GM12878 (cell line): ENCODE measurements at regions not wholly inside any gene's neighbourhood (a gene's known extent, or its start where the extent isn't known, plus 50 kb on each side); places are given as distances from the start of the nearest gene placed in this dataset.

Source experiments
- ATAC-seq: fragments of 200-7000 bp; cut with Tn5 transposase; 3 replicates; pipeline ENCODE4 v1.9.1; 2020; ENCODE audit warnings: mild to moderate bottlenecking, moderate library complexity
- BruUV-seq: library from RNA; stranded (reverse); fragments of 400-500 nt; replicated peaks from 2 replicates; lab custom pipeline; 2021; lab: Mats Ljungman, UMichigan
- CTCF ChIA-PET: fragments of 300-600 bp; sonication (Branson Sonifier 250); formaldehyde crosslinking; extraction: SDS; loops from one replicate; lab custom pipeline; 2021; ENCODE audit warnings: inconsistent platforms; lab: Yijun Ruan, JAX
- POLR2A ChIA-PET: fragments of 350-600 bp; formaldehyde crosslinking; extraction: SDS; loops from one replicate; lab custom pipeline; 2021; ENCODE audit warnings: inconsistent platforms; lab: Charles Lee
- RAD21 ChIA-PET: fragments of 300-600 bp; sonication (Branson Sonifier 250); formaldehyde crosslinking; loops from one replicate; lab custom pipeline; 2023; ENCODE audit warnings: antibody characterized with exemption; ENCODE audit not compliant: unreplicated experiment; lab: Charles Lee
- SMC1A ChIA-PET: fragments of 300-600 bp; sonication (Branson Sonifier 250); formaldehyde crosslinking; loops from one replicate; lab custom pipeline; 2023; ENCODE audit not compliant: unreplicated experiment, uncharacterized antibody; lab: Charles Lee
- DNase-seq: peaks from one replicate; pipeline ENCODE4 v3.0.0-alpha.2; 2011; ENCODE audit warnings: low read depth, low spot score
- FAIRE-seq: peaks from 3 replicates; lab custom pipeline; 2011; peaks lifted over from hg19 to GRCh38; lab: Jason Lieb, UNC
- H2AFZ ChIP-seq: 2 replicates; pipeline ENCODE4 v1.6.0; 2011; ENCODE audit warnings: low read depth, low read length, control low read depth; ENCODE audit not compliant: control insufficient read depth
- H3K27ac ChIP-seq: 2 replicates; pipeline ENCODE4 v1.5.1; 2011; ENCODE audit warnings: control low read depth; ENCODE audit not compliant: control insufficient read depth, insufficient read depth
- H3K27me3 ChIP-seq, 2 experiments: replicated peaks in 1 of 2; 2 replicates each; pipeline versions ENCODE4 v1.6.0 to v1.6.1; 2011; ENCODE audit warnings: low read length in 1 of 2; ENCODE audit not compliant: control insufficient read depth in 2 of 2, insufficient read depth in 2 of 2
- H3K36me3 ChIP-seq, 2 experiments: 2 replicates each; pipeline ENCODE4 v1.5.1; 2011; ENCODE audit warnings: low read length in 1 of 2; ENCODE audit not compliant: control insufficient read depth in 2 of 2, insufficient read depth in 2 of 2
- H3K4me1 ChIP-seq: 2 replicates; pipeline ENCODE4 v1.6.1; 2011; ENCODE audit warnings: mild to moderate bottlenecking, low read length, moderate library complexity, mixed read lengths; ENCODE audit not compliant: control insufficient read depth, insufficient read depth
- H3K4me2 ChIP-seq: 2 replicates; pipeline ENCODE4 v1.6.0; 2011; ENCODE audit warnings: control low read depth; ENCODE audit not compliant: control insufficient read depth, insufficient read depth
- H3K4me3 ChIP-seq: fragments of 200-600 bp; sonication (generic); 2 replicates; pipeline ENCODE4 v1.5.1; 2016
- H3K79me2 ChIP-seq: 2 replicates; pipeline ENCODE4 v1.6.0; 2011; ENCODE audit warnings: low read length; ENCODE audit not compliant: control insufficient read depth, insufficient read depth
- H3K9ac ChIP-seq: 2 replicates; pipeline ENCODE4 v1.8.0; 2011; ENCODE audit warnings: low read length, control low read depth, mixed read lengths; ENCODE audit not compliant: control insufficient read depth, insufficient read depth
- H3K9me3 ChIP-seq: replicated peaks from 3 replicates; pipeline ENCODE4 v1.5.1; 2011; ENCODE audit warnings: mild to moderate bottlenecking, low read length; ENCODE audit not compliant: control insufficient read depth, insufficient read depth
- H4K20me1 ChIP-seq: 2 replicates; pipeline ENCODE4 v1.6.0; 2011; ENCODE audit not compliant: control insufficient read depth, insufficient read depth
- CEBPB ChIP-seq, 2 experiments: fragments of 150-350 bp in 1 of 2; IDR thresholded peaks; 2 replicates each; pipeline ENCODE4 v1.6.1; 2012 to 2014; ENCODE audit warnings: low read depth in 2 of 2, low read length in 2 of 2, borderline replicate concordance in 1 of 2, inconsistent platforms in 1 of 2
- CHD4 ChIP-seq: fragments of 200-600 bp; sonication (generic); IDR thresholded peaks from 2 replicates; pipeline ENCODE4 v1.6.1; 2016; ENCODE audit warnings: mild to moderate bottlenecking
- CREM ChIP-seq: IDR thresholded peaks from 2 replicates; pipeline ENCODE4 v1.6.1; 2014; ENCODE audit warnings: antibody characterized with exemption, low read depth
- ETV6 ChIP-seq, 2 experiments: fragments of 450-650 bp in 1 of 2; IDR thresholded peaks in 1 of 2; conservative IDR thresholded peaks in 1 of 2; 2 replicates each; pipeline ENCODE4 v1.6.1; 2014; ENCODE audit warnings: antibody characterized with exemption in 1 of 2, borderline replicate concordance in 1 of 2, low read depth in 1 of 2, mild to moderate bottlenecking in 1 of 2, moderate library complexity in 1 of 2
- FOXK2 ChIP-seq: fragments of 450-650 bp; IDR thresholded peaks from 2 replicates; pipeline ENCODE4 v1.6.1; 2017; ENCODE audit warnings: mild to moderate bottlenecking, moderate library complexity
- GATAD2B ChIP-seq: fragments of 450-650 bp; conservative IDR thresholded peaks from 2 replicates; pipeline ENCODE4 v1.6.1; 2017; ENCODE audit warnings: low read depth, mild to moderate bottlenecking, moderate library complexity
- IRF5 ChIP-seq: fragments of 450-650 bp; IDR thresholded peaks from 2 replicates; pipeline ENCODE4 v1.6.1; 2017; ENCODE audit warnings: borderline replicate concordance
- KDM1A ChIP-seq: fragments of 200-600 bp; sonication (generic); IDR thresholded peaks from 2 replicates; pipeline ENCODE4 v1.6.1; 2016; ENCODE audit warnings: borderline replicate concordance
- MYB ChIP-seq: fragments of 150-350 bp; IDR thresholded peaks from 2 replicates; pipeline ENCODE4 v1.6.1; 2014; ENCODE audit warnings: mild to moderate bottlenecking, low read depth, low read length, borderline replicate concordance
- NBN ChIP-seq: fragments of 450-650 bp; IDR thresholded peaks from 2 replicates; pipeline ENCODE4 v1.6.1; 2016
- NR2C1 ChIP-seq: fragments of 450-650 bp; IDR thresholded peaks from 2 replicates; pipeline ENCODE4 v1.6.1; 2017; ENCODE audit warnings: antibody characterized with exemption, mild to moderate bottlenecking, moderate library complexity
- PAX5 ChIP-seq: IDR thresholded peaks from 2 replicates; pipeline ENCODE4 v1.6.1; 2011; ENCODE audit warnings: low read depth, low read length, borderline replicate concordance
- POLR2A ChIP-seq: IDR thresholded peaks from 2 replicates; pipeline ENCODE4 v1.6.1; 2011; ENCODE audit warnings: low read depth, mild to moderate bottlenecking, low read length
- POU2F2 ChIP-seq: IDR thresholded peaks from 3 replicates; pipeline ENCODE4 v1.6.1; 2011; ENCODE audit warnings: low read depth, mild to moderate bottlenecking, low read length, borderline replicate concordance
- RB1 ChIP-seq: fragments of 450-650 bp; formaldehyde crosslinking; IDR thresholded peaks from 2 replicates; pipeline ENCODE4 v1.6.1; 2017; ENCODE audit warnings: mild to moderate bottlenecking, borderline replicate concordance
- RCOR1 ChIP-seq: conservative IDR thresholded peaks from 2 replicates; pipeline ENCODE4 v1.6.1; 2012; ENCODE audit warnings: low read depth, low read length, improper control_type of control experiment
- RUNX3 ChIP-seq: IDR thresholded peaks from 2 replicates; pipeline ENCODE4 v1.6.1; 2012; ENCODE audit warnings: low read length, inconsistent platforms
- SMARCA5 ChIP-seq: fragments of 450-650 bp; IDR thresholded peaks from 2 replicates; pipeline ENCODE4 v1.6.1; 2017; ENCODE audit warnings: mild to moderate bottlenecking
- WRNIP1 ChIP-seq: IDR thresholded peaks from 2 replicates; pipeline ENCODE4 v1.6.1; 2011; ENCODE audit warnings: low read depth, low read length, improper control_type of control experiment, borderline replicate concordance
- ZBED1 ChIP-seq: IDR thresholded peaks from 2 replicates; pipeline ENCODE4 v1.6.1; 2016; ENCODE audit warnings: borderline replicate concordance
- WGBS: methylation state at CpG from one replicate; pipeline ENCODE4 v1.1.6; 2016; ENCODE audit warnings: low lambda C conversion rate; ENCODE audit not compliant: insufficient replicate concordance, insufficient coverage; ENCODE audit errors: missing lambda C conversion rate; 5-methylcytosine and 5-hydroxymethylcytosine counted together
- in situ Hi-C: fragments of 300-500 bp; cut with MboI; formaldehyde crosslinking; loops from 9 replicates; pipeline ENCODE4 v1.14.3; 2018; ENCODE audit warnings: mixed read lengths
- intact Hi-C: fragments of 100-400 bp; cut with micrococcal nuclease; formaldehyde crosslinking; loops from one replicate; pipeline ENCODE4 v1.14.2; 2022; ENCODE audit not compliant: unreplicated experiment

GRCh38 chr1:239219679-239220078 lies 166.7 kb upstream of the CHRM3 start (continued):
- no peak for TF ChIP-seq POLR2A
- TF ChIP-seq GATAD2B = no peak
- TF ChIP-seq CEBPB (IDR thresholded peaks at IDR 0.05; ENCODE audit: borderline replicate concordance in 1 of 2, low read depth in 2 of 2, low read length in 2 of 2) = no peak
- no peak for TF ChIP-seq SMARCA5
- TF ChIP-seq CHD4 = no peak
- TF ChIP-seq ETV6 (conservative IDR thresholded peaks at IDR 0.05 in 1 of 2, IDR thresholded peaks at IDR 0.05 in 1 of 2; ENCODE audit: borderline replicate concordance in 1 of 2, low read depth in 1 of 2) = no peak
- TF ChIP-seq CREM = no peak

DNA sequence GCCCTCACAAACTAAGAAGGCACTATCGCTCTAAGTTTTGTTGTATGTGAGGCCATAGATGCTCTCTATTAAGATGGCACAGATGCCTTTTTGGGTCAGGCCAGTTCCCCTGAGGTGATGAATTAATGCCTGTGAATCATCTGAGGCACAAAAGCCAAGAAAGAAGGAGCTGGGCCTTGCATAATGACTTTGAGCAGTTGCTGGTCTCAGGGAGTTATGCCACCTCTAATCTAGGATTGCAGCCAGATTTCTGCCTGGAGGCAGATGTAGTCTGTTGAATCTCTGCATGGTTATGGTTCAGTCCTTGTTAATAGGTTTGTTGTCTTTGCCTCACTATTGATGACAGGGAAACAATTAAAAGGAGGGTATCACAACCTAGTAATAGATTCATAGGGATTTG lies 168.1 kb upstream of the CHRM3 start:
- in situ Hi-C loops = no loop called here
- no peaks in the 10 kb centered on the region for H3K9me3 ChIP-seq
- WGBS = 100% methylated on average over 1 of the region's 1 CpG
- ChIA-PET SMC1A (no interaction called here), POLR2A (no interaction called here), RAD21 (interaction anchor here (0.6 kb wide), 1 partner anchor 53 kb away, joined by 3 read pairs; no protein-coding TSS in a partner anchor), CTCF (no interaction called here)
- no peak for TF ChIP-seq MYB
- no peak for TF ChIP-seq WRNIP1
- TF ChIP-seq NBN = no peak
- no peak for TF ChIP-seq IRF5
- TF ChIP-seq ZBED1 = no peak
- TF ChIP-seq CREM = no peak
- no peak for TF ChIP-seq NR2C1
- no peak for TF ChIP-seq RUNX3
- TF ChIP-seq RCOR1 = no peak
- TF ChIP-seq PAX5 = no peak
- no peak for TF ChIP-seq RB1
- TF ChIP-seq FOXK2 = no peak
- TF ChIP-seq KDM1A = no peak
- no peak for TF ChIP-seq POU2F2
- FAIRE-seq = no peak
- H3K4me2 ChIP-seq = no peak overlapping the region
- H3K36me3 ChIP-seq = no peaks in the 10 kb centered on the region
- no peak overlapping the region for H2AFZ ChIP-seq
- no peaks in the 10 kb centered on the region for H4K20me1 ChIP-seq
- H3K9ac ChIP-seq = no peak overlapping the region
- no peaks in the 10 kb centered on the region for H3K4me1 ChIP-seq
- intact Hi-C loops = no loop called here
- H3K27ac ChIP-seq = no peak overlapping the region
- no peaks in the 10 kb centered on the region for H3K79me2 ChIP-seq
- DNase-seq = no peak
- BruUV-seq = no TSS peak
- H3K4me3 ChIP-seq = no peak overlapping the region
- H3K27me3 ChIP-seq = no peaks in the 10 kb centered on the region
- no peak for ATAC-seq
